GM19395 (cell line): ENCODE measurements at regions not wholly inside any gene's neighbourhood (a gene's known extent, or its start where the extent isn't known, plus 50 kb on each side); places are given as distances from the start of the nearest gene placed in this dataset.
A peak's percentile ranks its signal among the peaks of the same experiment; 100 is the strongest.

Experiments used
- ATAC-seq: cut with Tn5 transposase; IDR thresholded peaks from one replicate; pipeline ENCODE4 v1.9.1; 2021; ENCODE audit warnings: mild to moderate bottlenecking, moderate library complexity; ENCODE audit not compliant: unreplicated experiment

- ATAC-seq, result no peak
Measured at GRCh38 chr18:54716586-54716985, 111.7 kb upstream of the RAB27B start.

- peak; percentile 86 for ATAC-seq
Measured at GRCh38 chr18:54717673-54718407, 110.4 kb upstream of the RAB27B start.

- ATAC-seq, result no peak
Measured at GRCh38 chr18:54718408-54718773, 109.9 kb upstream of the RAB27B start.

GRCh38 chr18:54720620-54721019 is 107.7 kb upstream of the RAB27B start:
- no peak for ATAC-seq

GRCh38 chr18:54726143-54726542 is 102.1 kb upstream of the RAB27B start:
- ATAC-seq, result no peak

- ATAC-seq, result no peak
Measured at GRCh38 chr18:54734059-54734458, 94.2 kb upstream of the RAB27B start.

GRCh38 chr18:54736981-54737380 is 91.3 kb upstream of the RAB27B start:
- no peak for ATAC-seq

GRCh38 chr18:54737986-54738385 is 90.3 kb upstream of the RAB27B start:
- ATAC-seq, result no peak

GRCh38 chr18:54739476-54739875 is 88.8 kb upstream of the RAB27B start:
- ATAC-seq, result no peak

GRCh38 chr18:54740136-54740846 is 88.0 kb upstream of the RAB27B start:
- no peak for ATAC-seq

- no peak for ATAC-seq
Measured at GRCh38 chr18:54742120-54742519, 86.2 kb upstream of the RAB27B start.

- ATAC-seq, result no peak
Measured at GRCh38 chr18:54742659-54743604, 85.3 kb upstream of the RAB27B start.

- ATAC-seq, result no peak
Measured at GRCh38 chr18:54743605-54743995, 84.7 kb upstream of the RAB27B start.

GRCh38 chr18:54749291-54749690 is 79.0 kb upstream of the RAB27B start:
- no peak for ATAC-seq

GRCh38 chr18:54750350-54750749 is 77.9 kb upstream of the RAB27B start:
- no peak for ATAC-seq

- ATAC-seq, result no peak
Measured at GRCh38 chr18:54752185-54752584, 76.1 kb upstream of the RAB27B start.

- no peak for ATAC-seq
Measured at GRCh38 chr18:54755456-54755855, 72.8 kb upstream of the RAB27B start.

GRCh38 chr18:54762386-54762785 is 65.9 kb upstream of the RAB27B start:
- ATAC-seq, result no peak

- no peak for ATAC-seq
Measured at GRCh38 chr18:54764786-54765185, 63.5 kb upstream of the RAB27B start.

- ATAC-seq, result no peak
Measured at GRCh38 chr18:54765636-54766375, 62.5 kb upstream of the RAB27B start.

GRCh38 chr18:54766634-54767033 is 61.6 kb upstream of the RAB27B start:
- no peak for ATAC-seq
